H9 (cell line): ENCODE measurements at regions not wholly inside any gene's neighbourhood (a gene's known extent, or its start where the extent isn't known, plus 50 kb on each side); places are given as distances from the start of the nearest gene placed in this dataset.

Experiments
- DNase-seq: peaks from one replicate; pipeline ENCODE4 v3.0.0-alpha.2; 2017
- H2AFZ ChIP-seq: one replicate; pipeline ENCODE4 v1.6.1; 2013; ENCODE audit warnings: mild to moderate bottlenecking, low read length, control low read depth, moderate library complexity
- H2AK5ac ChIP-seq: 2 replicates; pipeline ENCODE4 v1.6.1; 2013; ENCODE audit warnings: low read length, control low read depth, mixed read lengths; ENCODE audit not compliant: insufficient read length
- H2BK120ac ChIP-seq: one replicate; pipeline ENCODE4 v1.6.1; 2013; ENCODE audit warnings: low read depth, mild to moderate bottlenecking, low read length, control low read depth, inconsistent platforms; ENCODE audit not compliant: poor library complexity, severe bottlenecking
- H2BK12ac ChIP-seq: 2 replicates; pipeline ENCODE4 v1.6.1; 2013; ENCODE audit warnings: low read length, control low read depth, mixed read lengths, low read depth; ENCODE audit not compliant: insufficient read length
- H2BK15ac ChIP-seq: 2 replicates; pipeline ENCODE4 v1.6.1; 2013; ENCODE audit warnings: low read depth, low read length, control low read depth
- H2BK20ac ChIP-seq: one replicate; pipeline ENCODE4 v1.6.1; 2013; ENCODE audit warnings: low read depth, mild to moderate bottlenecking, low read length, control low read depth, inconsistent platforms; ENCODE audit not compliant: poor library complexity, severe bottlenecking
- H2BK5ac ChIP-seq: 2 replicates; pipeline ENCODE4 v1.6.1; 2013; ENCODE audit warnings: low read length, control low read depth, mixed read lengths; ENCODE audit not compliant: insufficient read length
- H3K14ac ChIP-seq: 2 replicates; pipeline ENCODE4 v1.6.1; 2013; ENCODE audit warnings: low read length, control low read depth; ENCODE audit not compliant: insufficient read depth
- H3K18ac ChIP-seq: 2 replicates; pipeline ENCODE4 v1.6.1; 2013; ENCODE audit warnings: low read depth, mild to moderate bottlenecking, mixed read lengths, low read length, control low read depth; ENCODE audit not compliant: insufficient read length
- H3K23ac ChIP-seq: 2 replicates; pipeline ENCODE4 v1.6.1; 2013; ENCODE audit warnings: low read length, control low read depth, mixed read lengths, low read depth; ENCODE audit not compliant: insufficient read length
- H3K23me2 ChIP-seq: 2 replicates; pipeline ENCODE4 v1.6.1; 2013; ENCODE audit warnings: low read depth, mild to moderate bottlenecking, mixed read lengths, low read length, control low read depth; ENCODE audit not compliant: insufficient read length, poor library complexity, severe bottlenecking
- H3K27ac ChIP-seq: 2 replicates; pipeline ENCODE4 v1.5.1; 2013; ENCODE audit warnings: low read length, control low read depth, mixed read lengths, low read depth; ENCODE audit not compliant: insufficient read length
- H3K27me3 ChIP-seq: 2 replicates; pipeline ENCODE4 v1.6.1; 2013; ENCODE audit warnings: low read length, control low read depth, inconsistent platforms; ENCODE audit not compliant: insufficient read depth
- H3K4ac ChIP-seq: 2 replicates; pipeline ENCODE4 v1.6.1; 2013; ENCODE audit warnings: low read depth, mild to moderate bottlenecking, control low read depth, inconsistent platforms, low read length, moderate library complexity
- H3K4me1 ChIP-seq: 2 replicates; pipeline ENCODE4 v1.6.1; 2013; ENCODE audit warnings: low read length, control low read depth, inconsistent platforms; ENCODE audit not compliant: insufficient read depth
- H3K4me2 ChIP-seq: 2 replicates; pipeline ENCODE4 v1.6.1; 2013; ENCODE audit warnings: low read length, control low read depth, mixed read lengths; ENCODE audit not compliant: insufficient read length, insufficient read depth
- H3K56ac ChIP-seq: 2 replicates; pipeline ENCODE4 v1.6.1; 2013; ENCODE audit warnings: low read depth, mild to moderate bottlenecking, mixed read lengths, low read length, control low read depth; ENCODE audit not compliant: insufficient read length
- H3K79me1 ChIP-seq: 2 replicates; pipeline ENCODE4 v1.6.1; 2013; ENCODE audit warnings: low read depth, mild to moderate bottlenecking, moderate library complexity, low read length, control low read depth, inconsistent platforms; ENCODE audit not compliant: insufficient read depth, poor library complexity, severe bottlenecking
- H3K79me2 ChIP-seq: 2 replicates; pipeline ENCODE4 v1.6.1; 2013; ENCODE audit warnings: low read length, control low read depth, inconsistent platforms; ENCODE audit not compliant: insufficient read depth
- H3K9ac ChIP-seq: 2 replicates; pipeline ENCODE4 v1.6.1; 2013; ENCODE audit warnings: low read length, control low read depth, mixed read lengths; ENCODE audit not compliant: insufficient read length; ENCODE audit errors: extremely low read depth
- H3K9me3 ChIP-seq: one replicate; pipeline ENCODE4 v1.6.1; 2013; ENCODE audit warnings: low read depth, low read length, inconsistent platforms; ENCODE audit not compliant: control insufficient read depth
- H3T11ph ChIP-seq: one replicate; pipeline ENCODE4 v1.6.1; 2013; ENCODE audit warnings: mild to moderate bottlenecking, low read length, control low read depth, inconsistent platforms
- H4K20me1 ChIP-seq: one replicate; pipeline ENCODE4 v1.6.1; 2013; ENCODE audit not compliant: control insufficient read depth, insufficient read length, insufficient read depth
- H4K5ac ChIP-seq: 2 replicates; pipeline ENCODE4 v1.6.1; 2013; ENCODE audit warnings: low read depth, mild to moderate bottlenecking, mixed read lengths, low read length, control low read depth; ENCODE audit not compliant: insufficient read length
- H4K8ac ChIP-seq: replicated peaks from 2 replicates; pipeline ENCODE4 v1.6.1; 2013; ENCODE audit warnings: low read length, control low read depth, mixed read lengths, low read depth; ENCODE audit not compliant: insufficient read length
- H4K91ac ChIP-seq: 2 replicates; pipeline ENCODE4 v1.6.1; 2013; ENCODE audit warnings: low read depth, mild to moderate bottlenecking, moderate library complexity, mixed read lengths, low read length, control low read depth; ENCODE audit not compliant: insufficient read length
- H3K27ac Mint-ChIP-seq, 3 experiments: 2 replicates in 2 of 3; 3 replicates in 1 of 3; pipeline ENCODE4 v1.8.0; 2020 to 2021; ENCODE audit warnings: mixed read lengths in 3 of 3, mild to moderate bottlenecking in 1 of 3, moderate library complexity in 1 of 3
- H3K27me3 Mint-ChIP-seq: 2 replicates; pipeline ENCODE4 v1.8.0; 2021; ENCODE audit warnings: low read depth, mild to moderate bottlenecking, moderate library complexity, mixed read lengths
- H3K36me3 Mint-ChIP-seq, 3 experiments: 2 replicates in 2 of 3; 3 replicates in 1 of 3; pipeline ENCODE4 v1.8.0; 2020 to 2021; ENCODE audit warnings: low read depth in 3 of 3, mixed read lengths in 3 of 3; ENCODE audit not compliant: insufficient read depth in 1 of 3
- H3K4me1 Mint-ChIP-seq, 2 experiments: 2 replicates each; pipeline ENCODE4 v1.8.0; 2020; ENCODE audit warnings: mixed read lengths in 2 of 2
- H3K4me3 Mint-ChIP-seq, 2 experiments: 2 replicates in 1 of 2; 3 replicates in 1 of 2; pipeline ENCODE4 v1.8.0; 2020 to 2021; ENCODE audit warnings: mild to moderate bottlenecking in 2 of 2, mixed read lengths in 2 of 2, moderate library complexity in 1 of 2
- H3K9me3 Mint-ChIP-seq, 2 experiments: 2 replicates in 1 of 2; 3 replicates in 1 of 2; pipeline ENCODE4 v1.8.0; 2020; ENCODE audit warnings: mild to moderate bottlenecking in 2 of 2, mixed read lengths in 2 of 2, moderate library complexity in 1 of 2
- WGBS: extraction: QIAGEN DNeasy Blood & Tissue Kit; methylation state at CpG from one replicate; pipeline ENCODE4 v1.1.7; 2013; ENCODE audit warnings: missing lambda C conversion rate, low lambda C conversion rate, mixed read lengths; ENCODE audit not compliant: insufficient read length; ENCODE audit errors: extremely low coverage; 5-methylcytosine and 5-hydroxymethylcytosine counted together
- TF ChIP-seq, protein P1 (sequence below): fragments of 200-600 bp; sonication (generic); conservative IDR thresholded peaks from 3 replicates; pipeline ENCODE4 v1.8.0; 2021; ENCODE audit warnings: antibody characterized with exemption, mild to moderate bottlenecking

GRCh38 chr15:31732726-31733125 is 297.6 kb upstream of the CHRNA7 start:
- no peak for DNase-seq
- no peak overlapping the region for H3T11ph ChIP-seq
- no peak overlapping the region for H3K4me3 Mint-ChIP-seq

More at GRCh38 chr15:31732726-31733125, 297.6 kb upstream of the CHRNA7 start:
- Histone ChIP-seq H4K91ac (no peak overlapping the region), H3K23ac (no peak overlapping the region), H3K27me3 (no peaks in the 10 kb centered on the region), H2AFZ (no peak overlapping the region), H4K8ac (no peak overlapping the region), H3K14ac (no peak overlapping the region), H3K4ac (no peak overlapping the region), H3K23me2 (no peaks in the 10 kb centered on the region), H3K9me3 (no peaks in the 10 kb centered on the region), H3K18ac (no peak overlapping the region), H4K20me1 (no peaks in the 10 kb centered on the region), H3K9ac (no peak overlapping the region), H2BK15ac (no peak overlapping the region), H2BK20ac (no peak overlapping the region), H2BK5ac (no peak overlapping the region), H3K4me1 (no peaks in the 10 kb centered on the region), H3K27ac (no peak overlapping the region), H2BK12ac (no peak overlapping the region), H3K79me2 (no peaks in the 10 kb centered on the region), H3K4me2 (no peak overlapping the region), H2AK5ac (no peak overlapping the region), H3K56ac (no peak overlapping the region), H3K79me1 (no peaks in the 10 kb centered on the region), H2BK120ac (no peak overlapping the region), H4K5ac (no peak overlapping the region)
- Mint-ChIP-seq H3K9me3 (peaks cover 0 to 9% of the 10 kb centered on the region in 2 experiments; a peak in 3 of 5 replicates), H3K4me1 (peaks cover 6% of the 10 kb centered on the region in 2 experiments), H3K36me3 (no peaks in the 10 kb centered on the region), H3K27me3 (no peaks in the 10 kb centered on the region; the same call in none of the 2 replicates), H3K27ac (no peak overlapping the region)
- TF ChIP-seq, protein P1, sequence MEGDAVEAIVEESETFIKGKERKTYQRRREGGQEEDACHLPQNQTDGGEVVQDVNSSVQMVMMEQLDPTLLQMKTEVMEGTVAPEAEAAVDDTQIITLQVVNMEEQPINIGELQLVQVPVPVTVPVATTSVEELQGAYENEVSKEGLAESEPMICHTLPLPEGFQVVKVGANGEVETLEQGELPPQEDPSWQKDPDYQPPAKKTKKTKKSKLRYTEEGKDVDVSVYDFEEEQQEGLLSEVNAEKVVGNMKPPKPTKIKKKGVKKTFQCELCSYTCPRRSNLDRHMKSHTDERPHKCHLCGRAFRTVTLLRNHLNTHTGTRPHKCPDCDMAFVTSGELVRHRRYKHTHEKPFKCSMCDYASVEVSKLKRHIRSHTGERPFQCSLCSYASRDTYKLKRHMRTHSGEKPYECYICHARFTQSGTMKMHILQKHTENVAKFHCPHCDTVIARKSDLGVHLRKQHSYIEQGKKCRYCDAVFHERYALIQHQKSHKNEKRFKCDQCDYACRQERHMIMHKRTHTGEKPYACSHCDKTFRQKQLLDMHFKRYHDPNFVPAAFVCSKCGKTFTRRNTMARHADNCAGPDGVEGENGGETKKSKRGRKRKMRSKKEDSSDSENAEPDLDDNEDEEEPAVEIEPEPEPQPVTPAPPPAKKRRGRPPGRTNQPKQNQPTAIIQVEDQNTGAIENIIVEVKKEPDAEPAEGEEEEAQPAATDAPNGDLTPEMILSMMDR, result no peak
- WGBS, result no CpG with 5 or more reads among the region's 3 CpGs
